GM19395 (cell line): ENCODE measurements at regions not wholly inside any gene's neighbourhood (a gene's known extent, or its start where the extent isn't known, plus 50 kb on each side); places are given as distances from the start of the nearest gene placed in this dataset.
"Not testable (repeated sequence)": the region's sequence is repeated elsewhere in the genome, so short reads cannot be mapped to it uniquely, and the experiment has no call there.

Experiments used
- ATAC-seq: cut with Tn5 transposase; IDR thresholded peaks from one replicate; pipeline ENCODE4 v1.9.1; 2021; ENCODE audit warnings: mild to moderate bottlenecking, moderate library complexity; ENCODE audit not compliant: unreplicated experiment

DNA sequence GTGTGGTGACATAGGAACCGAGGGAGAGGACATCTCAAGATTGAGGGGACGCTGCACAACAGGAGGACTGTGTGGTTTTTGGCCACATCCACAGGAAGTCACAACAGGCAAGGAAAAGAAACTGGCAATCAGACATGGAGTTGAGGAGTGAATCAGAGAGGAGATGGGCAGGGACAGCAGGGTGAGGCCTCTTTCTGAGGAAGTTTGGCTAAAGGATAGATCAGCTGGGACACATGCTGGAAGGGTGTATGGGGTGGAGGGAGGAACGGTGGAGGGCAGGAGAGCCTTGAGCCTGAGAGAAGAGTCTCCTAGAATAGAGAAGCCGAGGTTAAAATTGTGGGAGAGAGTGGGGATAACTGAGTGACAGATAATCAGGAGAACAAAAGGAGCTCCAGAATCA, 75.1 kb upstream of the CIDEA start:
- not testable (repeated sequence) for ATAC-seq

- not testable (repeated sequence) for ATAC-seq
These were observed 74.2 kb upstream of the CIDEA start for GRCh38 chr18:12179697-12180577.

GRCh38 chr18:12198797-12199196, 55.4 kb upstream of the CIDEA start:
- ATAC-seq, result not testable (repeated sequence)

DNA sequence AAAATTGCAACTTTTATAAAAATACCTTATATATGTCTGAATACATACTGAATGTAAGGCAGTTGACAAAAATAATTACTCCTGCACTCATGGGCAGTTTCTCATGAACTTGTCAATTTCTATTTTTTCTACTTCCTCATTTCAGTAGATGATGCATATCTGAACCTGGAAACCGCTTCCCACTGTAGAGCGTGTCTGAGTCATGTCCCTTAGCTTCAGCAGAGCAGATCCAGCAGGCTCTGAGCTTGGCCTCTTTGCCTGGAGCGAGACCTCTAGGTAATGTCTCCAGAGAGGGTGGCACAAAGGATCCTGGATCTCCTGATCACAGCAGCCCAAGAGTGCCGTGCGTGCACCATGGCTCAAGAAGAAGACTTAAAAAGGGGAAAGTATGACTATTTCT, 54.0 kb upstream of the CIDEA start:
- ATAC-seq, result peak; percentile 99
